ENCODE measurements at regions not wholly inside any gene's neighbourhood (a gene's known extent, or its start where the extent isn't known, plus 50 kb on each side); places are given as distances from the start of the nearest gene placed in this dataset.

DNA sequence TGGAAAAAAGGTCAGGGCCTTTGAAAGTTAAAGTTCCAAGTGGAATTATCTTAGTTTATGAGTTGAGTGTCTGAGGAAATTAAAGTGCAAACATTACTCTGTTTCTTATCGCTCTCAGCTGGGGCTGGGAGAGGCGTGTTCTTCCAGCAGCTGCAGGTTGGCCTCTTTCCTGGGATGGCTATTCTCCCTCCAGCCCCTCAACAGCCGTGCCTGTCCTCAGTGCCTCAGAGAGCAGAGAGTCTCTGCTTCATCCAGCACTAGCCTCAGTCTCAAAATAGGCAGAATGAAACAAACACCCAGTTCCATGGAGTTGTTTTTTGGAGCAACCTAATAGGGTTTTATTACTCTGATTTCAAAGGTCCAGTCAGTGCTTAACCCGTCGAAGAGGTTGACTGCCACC lies 298.1 kb downstream of the GALR1 start:
- H3K4me3 ChIP-seq (ENCODE audit: low read depth, low read length), result no peak overlapping the region
- no peak for DNase-seq (ENCODE audit: low read depth)
- TF ChIP-seq, protein P1, sequence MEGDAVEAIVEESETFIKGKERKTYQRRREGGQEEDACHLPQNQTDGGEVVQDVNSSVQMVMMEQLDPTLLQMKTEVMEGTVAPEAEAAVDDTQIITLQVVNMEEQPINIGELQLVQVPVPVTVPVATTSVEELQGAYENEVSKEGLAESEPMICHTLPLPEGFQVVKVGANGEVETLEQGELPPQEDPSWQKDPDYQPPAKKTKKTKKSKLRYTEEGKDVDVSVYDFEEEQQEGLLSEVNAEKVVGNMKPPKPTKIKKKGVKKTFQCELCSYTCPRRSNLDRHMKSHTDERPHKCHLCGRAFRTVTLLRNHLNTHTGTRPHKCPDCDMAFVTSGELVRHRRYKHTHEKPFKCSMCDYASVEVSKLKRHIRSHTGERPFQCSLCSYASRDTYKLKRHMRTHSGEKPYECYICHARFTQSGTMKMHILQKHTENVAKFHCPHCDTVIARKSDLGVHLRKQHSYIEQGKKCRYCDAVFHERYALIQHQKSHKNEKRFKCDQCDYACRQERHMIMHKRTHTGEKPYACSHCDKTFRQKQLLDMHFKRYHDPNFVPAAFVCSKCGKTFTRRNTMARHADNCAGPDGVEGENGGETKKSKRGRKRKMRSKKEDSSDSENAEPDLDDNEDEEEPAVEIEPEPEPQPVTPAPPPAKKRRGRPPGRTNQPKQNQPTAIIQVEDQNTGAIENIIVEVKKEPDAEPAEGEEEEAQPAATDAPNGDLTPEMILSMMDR (conservative IDR thresholded peaks at IDR 0.05; ENCODE audit: low read depth, low read length), result no peak

- DNase-seq (ENCODE audit: low read depth), result no peak
- TF ChIP-seq, protein P1 (conservative IDR thresholded peaks at IDR 0.05; ENCODE audit: low read depth, low read length), result no peak
- H3K4me3 ChIP-seq (ENCODE audit: low read depth, low read length), result no peak overlapping the region
Observed at GRCh38 chr18:77548790-77549420, 299.3 kb downstream of the GALR1 start.

GRCh38 chr18:77550625-77551024 lies 301.0 kb downstream of the GALR1 start:
- no peak for DNase-seq (ENCODE audit: low read depth)
- TF ChIP-seq, protein P1 (conservative IDR thresholded peaks at IDR 0.05; ENCODE audit: low read depth, low read length), result no peak
- H3K4me3 ChIP-seq (ENCODE audit: low read depth, low read length), result no peak overlapping the region

DNA sequence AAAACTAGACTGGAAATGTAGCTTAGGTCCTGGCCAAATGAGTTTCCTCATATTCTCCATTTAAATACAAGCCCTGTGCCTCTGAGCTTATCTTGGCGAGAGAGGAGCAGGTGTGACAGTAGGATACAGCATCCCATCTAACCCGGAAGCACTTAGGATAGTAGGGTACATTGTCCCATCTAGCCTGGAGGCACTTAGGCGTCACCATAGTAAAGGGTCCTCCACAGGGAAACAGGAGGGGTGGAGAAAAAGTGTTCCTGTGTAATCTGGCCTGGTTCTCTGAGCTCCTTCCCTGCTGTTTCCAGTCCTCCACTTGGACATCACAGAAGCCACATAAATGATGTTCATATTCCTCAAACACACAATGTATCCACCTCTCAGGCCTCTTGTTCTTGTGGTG lies 301.4 kb downstream of the GALR1 start:
- no peak for DNase-seq (ENCODE audit: low read depth)
- TF ChIP-seq, protein P1 (conservative IDR thresholded peaks at IDR 0.05; ENCODE audit: low read depth, low read length), result no peak
- H3K4me3 ChIP-seq (ENCODE audit: low read depth, low read length), result no peak overlapping the region

DNA sequence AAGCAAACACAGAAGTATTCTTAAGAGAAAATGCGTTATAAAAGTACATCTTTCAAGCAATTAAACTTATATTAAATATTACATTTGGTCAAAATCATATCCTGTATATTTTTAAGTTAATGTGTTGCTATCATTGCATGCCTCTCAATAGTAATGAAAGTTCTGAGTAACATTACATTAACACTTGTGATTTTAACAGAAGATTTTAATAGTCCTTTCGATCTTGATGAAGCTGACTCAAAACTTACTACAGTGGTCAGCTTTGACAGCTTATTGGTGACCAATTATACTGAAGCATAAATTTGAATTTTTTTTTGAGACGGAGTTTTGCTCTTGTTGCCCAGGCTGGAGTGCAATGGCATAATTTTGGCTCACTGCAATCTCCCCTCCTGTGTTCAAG lies 303.3 kb downstream of the GALR1 start:
- no peak for DNase-seq (ENCODE audit: low read depth)
- H3K4me3 ChIP-seq (ENCODE audit: low read depth, low read length), result no peak overlapping the region
- TF ChIP-seq, protein P1 (conservative IDR thresholded peaks at IDR 0.05; ENCODE audit: low read depth, low read length), result no peak

DNA sequence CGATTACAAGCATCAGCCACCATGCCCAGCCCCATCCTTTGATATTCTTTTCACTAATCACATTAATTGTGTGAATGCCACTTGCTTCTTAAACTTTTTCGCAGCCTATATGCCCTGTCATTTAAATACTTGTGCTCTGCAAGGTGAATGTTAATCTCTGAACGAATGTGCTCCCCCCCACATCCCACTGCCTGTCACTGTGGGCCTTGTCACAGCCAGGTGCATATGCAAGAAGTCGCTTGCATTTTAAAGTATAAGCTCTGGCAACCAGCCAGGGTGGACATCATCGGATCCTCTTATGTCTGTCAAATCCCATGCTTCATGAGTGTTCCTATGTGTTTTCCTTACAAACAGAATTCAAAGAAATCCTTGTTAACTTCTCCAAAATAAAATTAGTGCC lies 304.4 kb downstream of the GALR1 start:
- TF ChIP-seq, protein P1 (conservative IDR thresholded peaks at IDR 0.05; ENCODE audit: low read depth, low read length), result no peak
- no peak for DNase-seq (ENCODE audit: low read depth)
- no peak overlapping the region for H3K4me3 ChIP-seq (ENCODE audit: low read depth, low read length)

GRCh38 chr18:77557046-77557587 lies 307.5 kb downstream of the GALR1 start:
- H3K4me3 ChIP-seq (ENCODE audit: low read depth, low read length), result no peak overlapping the region
- TF ChIP-seq, protein P1 (conservative IDR thresholded peaks at IDR 0.05; ENCODE audit: low read depth, low read length), result no peak
- peak; percentile 55 for DNase-seq (ENCODE audit: low read depth)
